A549 (cell line): ENCODE measurements at regions not wholly inside any gene's neighbourhood (a gene's known extent, or its start where the extent isn't known, plus 50 kb on each side); places are given as distances from the start of the nearest gene placed in this dataset.

Experiments
- ATAC-seq, 2 experiments: fragments of 200-7000 bp in 1 of 2; fragments of >200 bp in 1 of 2; cut with Nextera tagmentation in 1 of 2; cut with Tn5 transposase in 1 of 2; 3 replicates each; pipeline versions ENCODE4 v1.8.0 to v1.9.1; 2018 to 2020; ENCODE audit warnings: mild to moderate bottlenecking in 1 of 2, moderate library complexity in 1 of 2
- CTCF ChIA-PET: fragments of 300-600 bp; sonication (Branson Sonifier 250); formaldehyde crosslinking; extraction: SDS; loops from one replicate; lab custom pipeline; 2021; ENCODE audit warnings: antibody characterized with exemption, inconsistent platforms; lab: Yijun Ruan, JAX
- POLR2A ChIA-PET: fragments of 350-600 bp; formaldehyde crosslinking; extraction: SDS; loops from one replicate; lab custom pipeline; 2021; ENCODE audit warnings: antibody characterized with exemption, inconsistent platforms; lab: Yijun Ruan, JAX
- DNase-seq, 2 experiments: peaks; one replicate each; pipeline versions ENCODE4 v3.0.0 to v3.0.0-alpha.2; 2011 to 2016; ENCODE audit warnings: low read depth in 1 of 2, low spot score in 1 of 2
- FAIRE-seq: peaks from 2 replicates; lab custom pipeline; 2011; peaks lifted over from hg19 to GRCh38; lab: Jason Lieb, UNC
- H3K27ac ChIP-seq, 2 experiments: fragments of >200 bp; sonication (Bioruptor Twin); formaldehyde crosslinking; 3 replicates each; pipeline ENCODE4 v1.5.1; 2016 to 2017
- H3K4me1 ChIP-seq: fragments of >200 bp; sonication (Bioruptor Twin); formaldehyde crosslinking; 3 replicates; pipeline ENCODE4 v1.6.1; 2016
- H3K4me2 ChIP-seq: fragments of >200 bp; sonication (Bioruptor Twin); formaldehyde crosslinking; 3 replicates; pipeline ENCODE4 v1.6.1; 2016
- H3K4me3 ChIP-seq: fragments of >200 bp; sonication (Bioruptor Twin); formaldehyde crosslinking; 3 replicates; pipeline ENCODE4 v1.5.1; 2016
- H3K9me3 ChIP-seq: fragments of >200 bp; sonication (Bioruptor Twin); formaldehyde crosslinking; 3 replicates; pipeline ENCODE4 v1.6.1; 2016
- CHD2 ChIP-seq: fragments of 150-350 bp; IDR thresholded peaks from 2 replicates; pipeline ENCODE4 v1.6.1; 2014; ENCODE audit warnings: low read length; ENCODE audit not compliant: partially characterized antibody
- FOSL2 ChIP-seq, 2 experiments: fragments of 450-650 bp in 1 of 2; fragments of >200 bp in 1 of 2; sonication (Bioruptor Twin) in 1 of 2; formaldehyde crosslinking; IDR thresholded peaks; 2 replicates each; pipeline versions ENCODE4 v1.5.0 to v1.6.1; 2016 to 2020; ENCODE audit warnings: mild to moderate bottlenecking in 1 of 2, moderate library complexity in 1 of 2
- FOXS1 ChIP-seq: fragments of 250-450 bp; sonication (Bioruptor Pico); IDR thresholded peaks from 2 replicates; pipeline ENCODE4 v1.5.0; 2020; ENCODE audit warnings: mild to moderate bottlenecking, moderate library complexity
- HOXA7 ChIP-seq: fragments of 250-450 bp; sonication (Bioruptor Pico); IDR thresholded peaks from 2 replicates; pipeline ENCODE4 v1.5.0; 2020; ENCODE audit warnings: mild to moderate bottlenecking, moderate library complexity
- MAFK ChIP-seq: fragments of 450-650 bp; IDR thresholded peaks from 2 replicates; pipeline ENCODE4 v1.6.1; 2014; ENCODE audit not compliant: partially characterized antibody
- MYC ChIP-seq: IDR thresholded peaks from 2 replicates; pipeline ENCODE4 v1.6.1; 2012; ENCODE audit warnings: mild to moderate bottlenecking, inconsistent platforms, low read length, improper control_type of control experiment, borderline replicate concordance
- PHF8 ChIP-seq: fragments of 200-600 bp; sonication (generic); IDR thresholded peaks from 2 replicates; pipeline ENCODE4 v1.6.1; 2016; ENCODE audit warnings: low read depth, mild to moderate bottlenecking, antibody characterized with exemption, moderate library complexity, borderline replicate concordance
- POLR2A ChIP-seq: IDR thresholded peaks from 2 replicates; pipeline ENCODE4 v1.6.1; 2012; ENCODE audit warnings: mild to moderate bottlenecking, low read length
- POLR2AphosphoS2 ChIP-seq: conservative IDR thresholded peaks from 2 replicates; pipeline ENCODE4 v1.6.1; 2012; ENCODE audit warnings: low read length, improper control_type of control experiment, inconsistent platforms
- RFX5 ChIP-seq: fragments of 450-650 bp; IDR thresholded peaks from 2 replicates; pipeline ENCODE4 v1.7.1; 2014; ENCODE audit warnings: antibody characterized with exemption, mild to moderate bottlenecking, moderate library complexity
- SMC3 ChIP-seq: fragments of >200 bp; sonication (Bioruptor Twin); formaldehyde crosslinking; IDR thresholded peaks from 3 replicates; pipeline ENCODE4 v1.6.1; 2018; ENCODE audit warnings: inconsistent platforms
- ZC3H11A ChIP-seq: fragments of 450-650 bp; IDR thresholded peaks from 2 replicates; pipeline ENCODE4 v1.6.1; 2014; ENCODE audit warnings: antibody characterized with exemption, mild to moderate bottlenecking
- WGBS: methylation state at CpG from one replicate; pipeline ENCODE4 v1.1.6; 2017; ENCODE audit errors: missing lambda C conversion rate; 5-methylcytosine and 5-hydroxymethylcytosine counted together
- TF ChIP-seq, protein P1 (sequence below): fragments of >200 bp; sonication (Bioruptor Twin); formaldehyde crosslinking; IDR thresholded peaks from 2 replicates; pipeline ENCODE4 v1.6.1; 2016
- TF ChIP-seq, protein P2 (sequence below): fragments of 250-450 bp; sonication (Bioruptor Pico); IDR thresholded peaks from 2 replicates; pipeline ENCODE4 v1.5.0; 2020; ENCODE audit warnings: low read depth, mild to moderate bottlenecking, moderate library complexity
- TF ChIP-seq, protein P3 (sequence below): fragments of >200 bp; sonication (Bioruptor Twin); formaldehyde crosslinking; IDR thresholded peaks from 3 replicates; pipeline ENCODE4 v1.5.1; 2016
- TF ChIP-seq, protein P4 (sequence below): fragments of 450-650 bp; IDR thresholded peaks from 2 replicates; pipeline ENCODE4 v1.6.1; 2014; ENCODE audit warnings: antibody characterized with exemption
- TF ChIP-seq, protein P5 (sequence below): IDR thresholded peaks from 2 replicates; pipeline ENCODE4 v1.6.1; 2012

DNA sequence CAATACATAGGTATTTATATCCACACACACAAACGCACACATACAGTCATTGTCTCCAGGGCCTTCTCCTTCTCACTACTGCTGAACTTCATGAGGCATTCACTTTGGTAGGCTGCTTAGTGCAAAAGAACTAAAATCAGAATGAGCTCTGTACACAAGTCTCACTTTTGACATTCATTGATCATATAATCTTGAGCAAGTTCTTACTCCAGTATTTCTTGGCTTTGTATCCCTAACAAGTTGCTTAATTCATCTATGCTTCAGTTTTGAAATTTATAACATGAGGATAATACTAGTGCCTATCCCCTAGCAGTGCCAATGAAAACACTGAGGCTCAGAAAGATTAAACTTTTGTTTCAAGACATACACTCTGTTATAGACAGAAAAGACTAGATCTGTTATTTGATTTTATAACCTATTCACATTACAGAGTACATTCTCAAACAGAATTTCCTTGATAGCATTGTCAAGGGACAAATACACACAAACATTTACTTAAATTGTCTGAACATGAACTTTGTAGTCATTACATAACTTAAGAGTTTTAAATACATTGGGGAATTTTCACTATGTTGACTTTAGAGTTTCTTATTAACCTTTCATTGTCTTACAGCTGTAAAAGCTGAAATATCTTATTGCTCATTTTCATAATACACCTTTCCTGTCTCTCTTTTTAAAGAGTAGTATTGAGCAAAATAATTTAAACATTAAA, 55.0 kb upstream of the SI start:
- no peak for ATAC-seq
- DNase-seq = no peak
- 69% methylated on average over 1 of the region's 1 CpG for WGBS
- no peak overlapping the region for H3K27ac ChIP-seq
- CTCF ChIA-PET = no interaction called here
- TF ChIP-seq ZC3H11A = no peak
- no peaks in the 10 kb centered on the region for H3K9me3 ChIP-seq
- POLR2A ChIA-PET = no interaction called here
- no peaks in the 10 kb centered on the region for H3K4me1 ChIP-seq
- FAIRE-seq = no peak
- no peak overlapping the region for H3K4me2 ChIP-seq
- H3K4me3 ChIP-seq = no peak overlapping the region

DNA sequence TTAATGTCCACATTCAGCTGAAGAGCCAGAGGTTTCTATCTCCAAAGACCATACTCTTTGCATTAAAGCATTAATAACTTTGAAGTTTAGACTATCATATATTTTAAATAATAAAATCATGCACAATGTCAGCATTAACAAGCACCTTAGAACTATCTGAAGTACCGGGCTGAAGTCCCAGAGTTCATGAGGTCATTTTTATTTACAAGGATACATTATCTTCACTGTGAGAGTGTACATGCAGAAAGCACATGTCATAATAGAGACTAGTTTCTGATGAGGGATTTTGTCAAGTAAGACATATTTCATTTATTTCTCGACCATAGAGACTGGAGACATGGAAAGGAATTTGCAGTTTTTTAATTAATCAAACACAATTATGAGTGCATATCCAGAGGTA, 52.4 kb upstream of the SI start:
- Histone ChIP-seq H3K27ac (no peak overlapping the region), H3K4me2 (no peak overlapping the region), H3K4me1 (no peaks in the 10 kb centered on the region), H3K4me3 (no peak overlapping the region), H3K9me3 (no peaks in the 10 kb centered on the region)
- ChIA-PET POLR2A (no interaction called here), CTCF (no interaction called here)
- no peak for DNase-seq
- TF ChIP-seq, protein P1, sequence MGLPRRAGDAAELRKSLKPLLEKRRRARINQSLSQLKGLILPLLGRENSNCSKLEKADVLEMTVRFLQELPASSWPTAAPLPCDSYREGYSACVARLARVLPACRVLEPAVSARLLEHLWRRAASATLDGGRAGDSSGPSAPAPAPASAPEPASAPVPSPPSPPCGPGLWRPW = no peak
- TF ChIP-seq, protein P2, sequence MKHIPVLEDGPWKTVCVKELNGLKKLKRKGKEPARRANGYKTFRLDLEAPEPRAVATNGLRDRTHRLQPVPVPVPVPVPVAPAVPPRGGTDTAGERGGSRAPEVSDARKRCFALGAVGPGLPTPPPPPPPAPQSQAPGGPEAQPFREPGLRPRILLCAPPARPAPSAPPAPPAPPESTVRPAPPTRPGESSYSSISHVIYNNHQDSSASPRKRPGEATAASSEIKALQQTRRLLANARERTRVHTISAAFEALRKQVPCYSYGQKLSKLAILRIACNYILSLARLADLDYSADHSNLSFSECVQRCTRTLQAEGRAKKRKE (CRISPR knock-in tag) = no peak
- TF ChIP-seq CHD2 = no peak
- 17% methylated on average over 2 of the region's 2 CpGs for WGBS
- FAIRE-seq = no peak
- no peak for ATAC-seq

DNA sequence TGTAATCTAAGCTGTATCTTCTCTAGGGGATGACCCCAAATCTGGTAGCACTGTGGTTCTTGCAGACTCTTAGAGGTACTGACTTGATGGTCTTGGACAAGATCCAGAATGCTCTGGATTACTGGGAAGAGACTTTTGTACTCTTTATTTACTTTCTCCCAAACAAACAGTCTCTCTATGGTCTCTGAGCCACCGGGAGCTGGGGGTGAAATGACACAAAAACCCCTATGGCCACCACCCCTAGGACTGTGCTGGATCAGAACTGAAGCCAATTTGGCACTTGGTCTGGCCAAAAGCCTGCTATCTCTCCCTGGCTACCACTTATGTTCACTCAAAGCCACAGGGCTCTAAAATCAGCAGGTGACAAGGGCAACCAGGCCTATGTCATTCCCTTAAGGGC, 50.2 kb upstream of the SI start:
- ATAC-seq = no peak
- TF ChIP-seq, protein P3, sequence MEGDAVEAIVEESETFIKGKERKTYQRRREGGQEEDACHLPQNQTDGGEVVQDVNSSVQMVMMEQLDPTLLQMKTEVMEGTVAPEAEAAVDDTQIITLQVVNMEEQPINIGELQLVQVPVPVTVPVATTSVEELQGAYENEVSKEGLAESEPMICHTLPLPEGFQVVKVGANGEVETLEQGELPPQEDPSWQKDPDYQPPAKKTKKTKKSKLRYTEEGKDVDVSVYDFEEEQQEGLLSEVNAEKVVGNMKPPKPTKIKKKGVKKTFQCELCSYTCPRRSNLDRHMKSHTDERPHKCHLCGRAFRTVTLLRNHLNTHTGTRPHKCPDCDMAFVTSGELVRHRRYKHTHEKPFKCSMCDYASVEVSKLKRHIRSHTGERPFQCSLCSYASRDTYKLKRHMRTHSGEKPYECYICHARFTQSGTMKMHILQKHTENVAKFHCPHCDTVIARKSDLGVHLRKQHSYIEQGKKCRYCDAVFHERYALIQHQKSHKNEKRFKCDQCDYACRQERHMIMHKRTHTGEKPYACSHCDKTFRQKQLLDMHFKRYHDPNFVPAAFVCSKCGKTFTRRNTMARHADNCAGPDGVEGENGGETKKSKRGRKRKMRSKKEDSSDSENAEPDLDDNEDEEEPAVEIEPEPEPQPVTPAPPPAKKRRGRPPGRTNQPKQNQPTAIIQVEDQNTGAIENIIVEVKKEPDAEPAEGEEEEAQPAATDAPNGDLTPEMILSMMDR = no peak
- no peak for TF ChIP-seq SMC3
- TF ChIP-seq PHF8 = no peak
- TF ChIP-seq, protein P4, sequence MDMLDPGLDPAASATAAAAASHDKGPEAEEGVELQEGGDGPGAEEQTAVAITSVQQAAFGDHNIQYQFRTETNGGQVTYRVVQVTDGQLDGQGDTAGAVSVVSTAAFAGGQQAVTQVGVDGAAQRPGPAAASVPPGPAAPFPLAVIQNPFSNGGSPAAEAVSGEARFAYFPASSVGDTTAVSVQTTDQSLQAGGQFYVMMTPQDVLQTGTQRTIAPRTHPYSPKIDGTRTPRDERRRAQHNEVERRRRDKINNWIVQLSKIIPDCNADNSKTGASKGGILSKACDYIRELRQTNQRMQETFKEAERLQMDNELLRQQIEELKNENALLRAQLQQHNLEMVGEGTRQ = no peak
- no peak for TF ChIP-seq FOXS1 (CRISPR knock-in tag)
- TF ChIP-seq MYC = no peak
- TF ChIP-seq, protein P1 = no peak
- no peak for TF ChIP-seq HOXA7 (CRISPR knock-in tag)
- TF ChIP-seq, protein P5, sequence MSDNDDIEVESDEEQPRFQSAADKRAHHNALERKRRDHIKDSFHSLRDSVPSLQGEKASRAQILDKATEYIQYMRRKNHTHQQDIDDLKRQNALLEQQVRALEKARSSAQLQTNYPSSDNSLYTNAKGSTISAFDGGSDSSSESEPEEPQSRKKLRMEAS = no peak
- TF ChIP-seq POLR2A = no peak
- TF ChIP-seq FOSL2 (IDR thresholded peaks at IDR 0.05) = no peak
- no peak for TF ChIP-seq FOSL2 (CRISPR knock-in tag; IDR thresholded peaks at IDR 0.05)
- TF ChIP-seq POLR2AphosphoS2 = no peak
- TF ChIP-seq RFX5 = no peak
- no peak for TF ChIP-seq MAFK
- TF ChIP-seq, all 56 proteins: peak for 0
- Histone ChIP-seq H3K27ac (no peak overlapping the region), H3K4me3 (no peak overlapping the region), H3K9me3 (no peaks in the 10 kb centered on the region), H3K4me2 (no peak overlapping the region), H3K4me1 (no peaks in the 10 kb centered on the region)
- FAIRE-seq (no peak), DNase-seq (no peak)
- CTCF ChIA-PET = interaction anchor here (1.4 kb wide), 1 partner anchor 11 kb away, joined by 3 read pairs; no protein-coding TSS in a partner anchor
- 0% methylated on average over 1 of the region's 1 CpG for WGBS
- POLR2A ChIA-PET = no interaction called here
